ENCODE measurements at regions not wholly inside any gene's neighbourhood (a gene's known extent, or its start where the extent isn't known, plus 50 kb on each side); places are given as distances from the start of the nearest gene placed in this dataset.

- no peak for DNase-seq
Observed at GRCh38 chr20:40486297-40486696, 202.7 kb downstream of the MAFB start.

DNA sequence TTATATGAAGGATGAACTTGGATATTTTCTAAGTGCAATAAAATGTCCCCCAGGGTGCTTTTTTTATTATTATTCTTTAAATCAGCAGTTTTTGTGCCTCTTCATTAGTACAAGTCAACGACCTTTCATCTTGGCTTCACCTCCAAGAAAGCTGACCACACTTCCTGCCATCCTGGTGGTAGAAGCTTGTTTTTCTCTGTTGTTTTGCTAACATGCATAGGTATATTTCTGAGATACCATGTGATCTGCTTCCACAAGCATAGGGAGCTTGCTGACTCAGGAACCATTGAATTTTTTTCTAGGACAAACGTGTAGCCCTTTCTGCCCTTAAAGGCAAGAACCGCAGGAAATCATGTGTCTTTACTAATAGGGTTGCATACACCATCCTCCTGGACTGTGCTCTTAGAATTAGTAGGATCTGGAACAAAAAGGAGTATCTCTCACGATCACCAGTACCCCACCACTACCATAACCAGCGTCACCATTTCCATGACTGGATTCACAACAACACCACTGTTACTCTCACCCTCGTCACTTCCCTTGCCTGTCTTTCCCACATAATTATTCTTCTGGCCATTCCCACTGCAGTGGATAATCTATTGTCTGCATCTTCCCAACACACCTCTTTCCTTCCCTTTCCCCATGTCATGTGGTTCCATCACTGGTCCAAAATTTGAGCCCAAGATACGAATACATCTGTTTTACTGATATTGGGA is 207.1 kb downstream of the MAFB start:
- no peak for DNase-seq

DNA sequence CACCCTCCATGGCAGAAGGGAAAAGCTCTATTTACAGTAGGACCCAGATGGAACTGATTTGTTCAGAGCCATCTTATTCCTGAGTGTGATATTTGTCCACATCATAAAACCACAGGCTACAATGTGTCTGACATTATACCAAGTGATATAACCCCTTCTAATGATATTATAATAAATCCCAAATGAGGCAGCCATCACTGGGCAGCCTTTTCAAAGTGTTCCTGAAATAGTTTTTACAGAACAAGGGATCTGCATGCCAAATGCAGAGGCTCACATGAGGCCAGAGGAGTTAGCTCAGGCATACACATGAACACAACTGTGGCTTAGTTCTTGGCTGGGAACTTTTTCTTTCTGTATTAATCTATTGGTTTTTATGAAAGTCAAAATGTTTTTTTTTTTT is 207.7 kb downstream of the MAFB start:
- DNase-seq, result no peak

DNA sequence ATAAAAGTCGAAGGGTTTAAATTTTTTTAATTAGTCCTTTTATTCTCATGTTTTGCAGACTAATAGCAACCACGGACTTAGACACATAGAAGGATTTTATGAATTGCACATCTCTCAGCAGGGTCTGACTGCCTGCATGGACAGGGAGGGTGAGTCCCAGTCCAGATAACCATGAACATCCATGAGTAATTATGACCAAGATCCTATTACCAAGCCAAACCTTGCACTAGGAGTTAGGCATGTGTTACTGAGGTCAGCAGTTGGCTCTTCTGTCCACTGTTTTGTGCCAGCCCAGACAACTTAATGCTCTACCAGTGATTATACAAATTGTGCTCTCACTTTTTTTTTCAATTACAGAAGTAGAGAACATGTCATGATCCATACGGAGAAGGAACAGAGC is 211.2 kb downstream of the MAFB start:
- DNase-seq, result no peak

DNA sequence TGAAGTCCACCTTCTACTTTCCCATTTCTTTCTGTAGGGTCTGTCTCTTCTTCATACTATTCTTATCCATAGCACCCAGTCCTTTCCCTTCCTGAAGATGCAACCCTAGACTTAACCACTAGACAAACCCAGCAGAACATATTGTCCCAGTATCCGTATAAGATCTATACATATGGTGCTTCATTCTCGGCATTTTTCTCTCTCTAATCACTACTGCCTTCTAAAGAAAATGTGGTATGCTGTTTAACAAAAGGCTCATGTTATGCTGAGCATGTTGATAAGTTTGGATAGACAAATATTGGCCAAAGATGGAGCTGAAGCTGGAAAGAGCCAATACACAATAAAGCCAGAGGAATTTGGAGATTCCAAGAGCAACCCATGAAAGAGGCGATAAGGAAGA is 212.6 kb downstream of the MAFB start:
- DNase-seq, result no peak

- DNase-seq, result no peak
Observed at GRCh38 chr20:40472905-40473304, 216.1 kb downstream of the MAFB start.

DNA sequence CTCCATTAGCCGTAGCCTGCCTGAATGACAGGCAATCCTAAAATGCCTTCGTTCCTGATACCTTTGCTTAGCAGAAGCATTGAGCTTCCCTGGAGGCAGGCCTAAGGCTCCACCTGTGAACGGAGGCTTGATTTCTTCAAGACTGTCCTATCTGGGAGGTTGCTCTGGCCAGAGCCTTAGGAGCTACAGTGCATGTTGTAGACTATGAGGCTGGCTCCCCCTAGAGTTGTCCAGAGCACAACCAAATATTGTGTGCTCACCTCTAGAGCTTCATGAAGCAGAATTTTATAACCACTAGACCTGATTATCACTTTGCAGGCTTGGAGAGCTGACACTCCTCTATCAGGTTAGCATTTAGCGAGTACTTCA is 217.8 kb downstream of the MAFB start:
- DNase-seq, result peak in 1 of 3 experiments; percentile 52

DNA sequence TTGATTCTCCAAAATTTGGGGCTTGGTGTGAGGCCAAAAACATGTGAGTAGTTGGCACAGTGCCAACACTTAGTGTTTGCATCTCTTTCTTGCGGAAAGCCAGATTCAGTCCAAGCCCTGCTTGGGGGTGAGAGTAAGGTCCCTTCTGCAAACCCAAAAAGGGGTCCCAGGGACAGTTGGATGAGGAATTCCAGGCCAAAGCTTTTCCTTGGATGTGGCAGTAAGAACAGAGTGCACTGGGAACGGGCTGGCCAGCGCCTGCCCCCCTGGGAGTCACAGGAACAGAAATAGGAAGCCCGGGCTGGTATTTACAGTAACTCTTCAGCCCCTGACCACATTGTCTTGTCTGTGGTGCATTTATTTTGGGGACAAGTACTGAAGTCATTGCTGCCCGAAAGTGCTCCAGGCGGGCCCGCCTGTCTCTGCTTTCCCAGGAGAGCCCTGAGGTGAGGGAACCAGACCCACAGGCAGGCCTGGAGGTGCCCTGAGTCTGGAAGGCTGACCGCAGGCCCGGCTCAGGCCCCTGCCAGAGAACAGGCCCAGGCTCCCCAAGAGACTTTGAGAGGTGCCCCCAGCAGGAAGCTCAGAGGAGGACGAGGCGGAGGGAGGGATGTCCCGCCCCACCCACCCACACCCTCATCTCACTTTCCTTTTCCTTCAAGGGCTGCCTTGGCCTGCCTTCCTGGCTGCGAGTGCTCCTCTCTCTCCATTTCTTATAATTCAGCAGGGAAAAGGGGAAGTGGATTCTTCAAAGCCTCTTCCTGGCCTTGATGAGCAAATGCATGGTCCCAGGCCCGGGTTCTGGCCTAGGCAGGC is 218.4 kb downstream of the MAFB start:
- DNase-seq, result no peak

- no peak for DNase-seq
Observed at GRCh38 chr20:40468759-40469158, 220.3 kb downstream of the MAFB start.

DNA sequence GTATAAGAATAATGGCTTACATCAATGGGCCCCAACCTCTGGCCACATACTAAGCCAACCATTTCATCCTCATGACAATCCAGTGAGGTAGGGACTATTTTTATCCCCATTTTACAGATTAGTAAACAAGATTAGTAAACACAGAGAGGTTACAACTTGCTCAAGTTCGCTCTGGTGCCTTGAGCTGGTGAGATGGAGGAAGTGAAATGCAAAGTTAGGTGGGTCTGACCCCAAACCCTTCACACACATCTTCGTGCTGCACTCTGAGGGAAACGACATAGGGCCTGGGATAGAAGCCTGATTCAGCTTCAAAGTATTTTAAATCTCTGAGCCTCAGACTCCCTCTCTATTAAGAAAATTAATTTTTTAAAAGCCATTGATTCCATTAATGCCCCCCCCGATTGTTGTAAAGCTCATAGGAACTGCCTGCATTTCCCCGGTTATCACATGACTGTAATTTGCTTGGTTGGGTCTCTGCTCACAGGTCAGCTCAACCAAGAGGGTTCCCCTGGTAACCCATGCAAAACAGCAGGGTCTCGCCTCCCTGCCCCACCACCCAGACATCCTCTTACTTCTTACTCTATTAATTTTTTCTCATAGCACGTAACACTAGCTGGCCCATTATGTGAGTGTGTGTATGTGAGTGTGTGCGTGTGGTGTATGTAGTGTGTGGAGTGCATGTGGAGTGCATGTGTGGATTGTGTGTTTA is 221.2 kb downstream of the MAFB start:
- no peak for DNase-seq

- no peak for DNase-seq
Observed at GRCh38 chr20:40467067-40467466, 222.0 kb downstream of the MAFB start.

GRCh38 chr20:40464731-40465208 is 224.3 kb downstream of the MAFB start:
- DNase-seq, result no peak

GRCh38 chr20:40463171-40463570 is 225.9 kb downstream of the MAFB start:
- DNase-seq, result peak in 1 of 3 experiments; percentile 55

- DNase-seq, result peak in 1 of 3 experiments; percentile 61
Observed at GRCh38 chr20:40462566-40462965, 226.5 kb downstream of the MAFB start.

- DNase-seq, result no peak
Observed at GRCh38 chr20:40459299-40459698, 229.7 kb downstream of the MAFB start.

- DNase-seq, result no peak
Observed at GRCh38 chr20:40457404-40457803, 231.6 kb downstream of the MAFB start.

DNA sequence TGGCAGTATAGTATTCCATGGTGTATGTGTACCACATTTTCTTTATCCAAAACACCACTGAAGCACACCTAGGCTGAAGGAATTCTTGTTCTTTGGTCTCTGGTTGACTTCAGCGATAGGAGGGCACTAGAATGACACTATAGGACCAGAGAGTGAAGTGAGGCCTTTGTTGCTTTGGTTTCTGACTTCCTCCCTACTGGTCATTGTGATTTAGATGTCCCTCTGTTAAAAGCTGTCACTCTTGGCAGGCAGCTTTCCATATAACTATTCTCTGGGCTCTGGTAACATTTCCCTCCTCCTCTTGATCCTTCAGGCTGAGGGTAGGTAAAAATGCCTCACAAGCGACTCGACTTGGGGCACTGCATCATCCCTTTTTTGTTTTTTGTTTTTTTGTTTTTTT is 236.3 kb downstream of the MAFB start:
- no peak for DNase-seq

DNA sequence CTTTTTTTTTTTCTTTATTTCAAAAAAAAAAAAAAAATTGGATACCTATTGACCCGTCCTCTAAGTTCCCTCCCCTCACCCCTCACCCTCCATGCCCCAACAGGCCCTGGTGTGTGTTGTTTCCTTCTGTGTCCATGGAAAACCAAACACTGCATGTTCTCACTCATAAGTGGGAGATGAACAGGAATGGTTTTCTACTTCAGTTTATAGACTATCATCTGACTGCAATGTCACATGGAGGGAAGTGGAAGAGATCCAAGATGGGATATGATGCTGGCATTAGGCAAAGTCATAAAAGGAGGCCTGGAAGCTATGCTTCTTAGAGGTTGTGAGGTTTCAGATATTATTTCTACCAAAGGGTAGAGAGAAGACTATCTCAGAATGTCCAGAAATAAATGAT is 237.5 kb downstream of the MAFB start:
- DNase-seq, result no peak

GRCh38 chr20:40449974-40450616 is 238.9 kb downstream of the MAFB start:
- peak in 1 of 3 experiments; percentile 39 for DNase-seq

GRCh38 chr20:40449144-40449690 is 239.8 kb downstream of the MAFB start:
- DNase-seq, result no peak

- no peak for DNase-seq
Observed at GRCh38 chr20:40446888-40447287, 242.1 kb downstream of the MAFB start.

DNA sequence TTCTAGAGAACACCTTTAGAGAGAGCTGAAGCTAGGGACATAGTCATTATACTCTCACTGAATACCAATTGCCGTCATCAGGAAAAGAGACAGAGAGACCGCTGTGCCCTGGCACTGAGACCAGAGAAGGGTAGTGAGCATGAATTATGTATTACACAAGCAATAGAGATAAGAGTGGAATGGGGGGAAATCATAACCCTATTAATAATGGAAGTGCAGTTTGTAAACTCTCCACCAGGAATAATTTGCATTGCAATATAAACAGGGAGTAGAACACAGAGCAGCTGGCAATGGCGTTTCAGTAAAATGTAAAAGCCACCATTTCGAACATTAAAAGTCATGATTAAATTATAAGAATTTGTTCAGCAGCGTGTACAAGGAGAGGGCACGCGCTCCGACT is 244.5 kb downstream of the MAFB start:
- DNase-seq, result no peak

DNA sequence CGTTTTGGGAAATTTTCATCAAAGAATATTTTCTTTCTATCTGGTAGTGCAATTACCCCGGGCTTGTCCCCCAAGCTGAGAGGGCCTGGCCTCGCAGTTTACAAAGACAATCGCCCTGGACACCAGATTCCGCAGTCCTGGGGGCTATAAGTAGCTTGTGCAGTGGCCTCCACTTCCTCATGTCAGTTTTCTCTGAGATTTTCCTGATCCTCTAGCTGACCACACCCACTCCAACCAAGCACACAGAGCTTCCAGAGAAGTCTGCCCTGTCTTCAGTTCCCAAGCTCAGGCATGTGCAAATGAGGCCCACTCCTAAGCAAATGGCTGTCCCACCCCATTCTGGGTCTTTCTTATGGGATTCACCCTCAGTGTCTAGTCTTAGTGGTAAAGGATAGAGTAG is 245.3 kb downstream of the MAFB start:
- DNase-seq, result no peak
